ENCODE measurements at regions not wholly inside any gene's neighbourhood (a gene's known extent, or its start where the extent isn't known, plus 50 kb on each side); places are given as distances from the start of the nearest gene placed in this dataset.

GRCh38 chr1:68378296-68379084 lies 71.3 kb downstream of the RPE65 start:
- Mint-ChIP-seq H3K27ac (no peak overlapping the region), H3K4me1 (ENCODE audit: low read depth in 2 of 2) (no peaks in the 10 kb centered on the region), H3K4me3 (no peak overlapping the region), H3K36me3 (no peaks in the 10 kb centered on the region), H3K27me3 (no peaks in the 10 kb centered on the region), H3K9me3 (peaks cover 3% of the 10 kb centered on the region)
- DNase-seq (ENCODE audit: low spot score) = no peak
- ATAC-seq = no peak

- Mint-ChIP-seq H3K4me1 (ENCODE audit: low read depth in 2 of 2) (no peaks in the 10 kb centered on the region), H3K27me3 (no peaks in the 10 kb centered on the region), H3K36me3 (no peaks in the 10 kb centered on the region), H3K27ac (no peak overlapping the region), H3K4me3 (no peak overlapping the region), H3K9me3 (peaks cover 3% of the 10 kb centered on the region)
- no peak for DNase-seq (ENCODE audit: low spot score)
- no peak for ATAC-seq
Measured at GRCh38 chr1:68377098-68377497, 72.7 kb downstream of the RPE65 start.

GRCh38 chr1:68376441-68376840 lies 73.3 kb downstream of the RPE65 start:
- Mint-ChIP-seq H3K27me3 (no peaks in the 10 kb centered on the region), H3K4me3 (no peak overlapping the region), H3K27ac (no peak overlapping the region), H3K9me3 (peaks cover 3% of the 10 kb centered on the region), H3K4me1 (ENCODE audit: low read depth in 2 of 2) (no peaks in the 10 kb centered on the region), H3K36me3 (no peaks in the 10 kb centered on the region)
- DNase-seq (ENCODE audit: low spot score) = no peak
- no peak for ATAC-seq

GRCh38 chr1:68375919-68376318 lies 73.8 kb downstream of the RPE65 start:
- DNase-seq (ENCODE audit: low spot score) (no peak), ATAC-seq (no peak)
- Mint-ChIP-seq H3K36me3 (no peaks in the 10 kb centered on the region), H3K4me3 (no peak overlapping the region), H3K4me1 (ENCODE audit: low read depth in 2 of 2) (no peaks in the 10 kb centered on the region), H3K27me3 (no peaks in the 10 kb centered on the region), H3K9me3 (peaks cover 3% of the 10 kb centered on the region), H3K27ac (no peak overlapping the region)

- peaks cover 3% of the 10 kb centered on the region for H3K9me3 Mint-ChIP-seq
- H3K4me1 Mint-ChIP-seq (ENCODE audit: low read depth in 2 of 2) = no peaks in the 10 kb centered on the region
- DNase-seq (ENCODE audit: low spot score) = no peak
- no peaks in the 10 kb centered on the region for H3K27me3 Mint-ChIP-seq
- ATAC-seq = peak in 1 of 2 donors; percentile 33
- H3K4me3 Mint-ChIP-seq = no peak overlapping the region
- H3K36me3 Mint-ChIP-seq = no peaks in the 10 kb centered on the region
- H3K27ac Mint-ChIP-seq = no peak overlapping the region
Measured at GRCh38 chr1:68373173-68373572, 76.6 kb downstream of the RPE65 start.

GRCh38 chr1:68372487-68372886 lies 77.3 kb downstream of the RPE65 start:
- Mint-ChIP-seq H3K4me1 (ENCODE audit: low read depth in 2 of 2) (no peaks in the 10 kb centered on the region), H3K4me3 (no peak overlapping the region), H3K36me3 (no peaks in the 10 kb centered on the region), H3K27me3 (no peaks in the 10 kb centered on the region), H3K9me3 (peaks cover 3% of the 10 kb centered on the region), H3K27ac (no peak overlapping the region)
- DNase-seq (ENCODE audit: low spot score) (no peak), ATAC-seq (no peak)

- H3K36me3 Mint-ChIP-seq = no peaks in the 10 kb centered on the region
- no peaks in the 10 kb centered on the region for H3K27me3 Mint-ChIP-seq
- H3K27ac Mint-ChIP-seq = no peak overlapping the region
- no peak for DNase-seq (ENCODE audit: low spot score)
- peaks cover 5% of the 10 kb centered on the region for H3K9me3 Mint-ChIP-seq
- H3K4me3 Mint-ChIP-seq = no peak overlapping the region
- H3K4me1 Mint-ChIP-seq (ENCODE audit: low read depth in 2 of 2) = no peaks in the 10 kb centered on the region
- no peak for ATAC-seq
Measured at GRCh38 chr1:68370101-68370915, 79.4 kb downstream of the RPE65 start.

- peaks cover 3% of the 10 kb centered on the region for H3K9me3 Mint-ChIP-seq
- ATAC-seq = peak in 1 of 2 donors; percentile 13
- H3K36me3 Mint-ChIP-seq = no peaks in the 10 kb centered on the region
- H3K27ac Mint-ChIP-seq = no peak overlapping the region
- no peak for DNase-seq (ENCODE audit: low spot score)
- H3K4me3 Mint-ChIP-seq = no peak overlapping the region
- no peaks in the 10 kb centered on the region for H3K4me1 Mint-ChIP-seq (ENCODE audit: low read depth in 2 of 2)
- no peaks in the 10 kb centered on the region for H3K27me3 Mint-ChIP-seq
Measured at GRCh38 chr1:68366572-68366971, 83.2 kb downstream of the RPE65 start.

- DNase-seq (ENCODE audit: low spot score) = no peak
- H3K27ac Mint-ChIP-seq = no peak overlapping the region
- H3K4me1 Mint-ChIP-seq (ENCODE audit: low read depth in 2 of 2) = no peaks in the 10 kb centered on the region
- no peak overlapping the region for H3K4me3 Mint-ChIP-seq
- no peaks in the 10 kb centered on the region for H3K27me3 Mint-ChIP-seq
- no peaks in the 10 kb centered on the region for H3K36me3 Mint-ChIP-seq
- peaks cover 3% of the 10 kb centered on the region for H3K9me3 Mint-ChIP-seq
- no peak for ATAC-seq
Measured at GRCh38 chr1:68365709-68366382, 83.9 kb downstream of the RPE65 start.

- Mint-ChIP-seq H3K27ac (no peak overlapping the region), H3K4me3 (no peak overlapping the region), H3K4me1 (ENCODE audit: low read depth in 2 of 2) (no peaks in the 10 kb centered on the region), H3K9me3 (peaks cover 3% of the 10 kb centered on the region), H3K36me3 (no peaks in the 10 kb centered on the region), H3K27me3 (peaks cover 2 to 7% of the 10 kb centered on the region in 2 donors)
- ATAC-seq = no peak
- no peak for DNase-seq (ENCODE audit: low spot score)
Measured at GRCh38 chr1:68363339-68363738, 86.4 kb downstream of the RPE65 start.

- H3K9me3 Mint-ChIP-seq = no peaks in the 10 kb centered on the region
- peaks cover 2 to 7% of the 10 kb centered on the region in 2 donors for H3K27me3 Mint-ChIP-seq
- no peak overlapping the region for H3K4me3 Mint-ChIP-seq
- no peaks in the 10 kb centered on the region for H3K36me3 Mint-ChIP-seq
- DNase-seq (ENCODE audit: low spot score) (no peak), ATAC-seq (no peak)
- no peak overlapping the region for H3K27ac Mint-ChIP-seq
- no peaks in the 10 kb centered on the region for H3K4me1 Mint-ChIP-seq (ENCODE audit: low read depth in 2 of 2)
Measured at GRCh38 chr1:68361346-68361910, 88.3 kb downstream of the RPE65 start.

- Mint-ChIP-seq H3K36me3 (no peaks in the 10 kb centered on the region), H3K9me3 (no peaks in the 10 kb centered on the region), H3K27me3 (peaks cover 2 to 7% of the 10 kb centered on the region in 2 donors), H3K4me3 (no peak overlapping the region), H3K4me1 (ENCODE audit: low read depth in 2 of 2) (no peaks in the 10 kb centered on the region), H3K27ac (no peak overlapping the region)
- DNase-seq (ENCODE audit: low spot score) (no peak), ATAC-seq (no peak)
Measured at GRCh38 chr1:68359045-68359444, 90.7 kb downstream of the RPE65 start.

- Mint-ChIP-seq H3K9me3 (no peaks in the 10 kb centered on the region), H3K27me3 (peaks cover 2 to 7% of the 10 kb centered on the region in 2 donors), H3K4me1 (ENCODE audit: low read depth in 2 of 2) (no peaks in the 10 kb centered on the region), H3K27ac (no peak overlapping the region), H3K4me3 (no peak overlapping the region), H3K36me3 (no peaks in the 10 kb centered on the region)
- DNase-seq (ENCODE audit: low spot score) (no peak), ATAC-seq (no peak)
Measured at GRCh38 chr1:68358439-68358838, 91.3 kb downstream of the RPE65 start.

GRCh38 chr1:68355614-68356013 lies 94.1 kb downstream of the RPE65 start:
- DNase-seq (ENCODE audit: low spot score) = no peak
- Mint-ChIP-seq H3K27ac (no peak overlapping the region), H3K27me3 (peaks cover 2 to 7% of the 10 kb centered on the region in 2 donors), H3K36me3 (no peaks in the 10 kb centered on the region), H3K4me3 (no peak overlapping the region), H3K9me3 (no peaks in the 10 kb centered on the region), H3K4me1 (ENCODE audit: low read depth in 2 of 2) (no peaks in the 10 kb centered on the region)
- ATAC-seq = no peak
